ENCODE measurements at regions not wholly inside any gene's neighbourhood (a gene's known extent, or its start where the extent isn't known, plus 50 kb on each side); places are given as distances from the start of the nearest gene placed in this dataset.

DNA sequence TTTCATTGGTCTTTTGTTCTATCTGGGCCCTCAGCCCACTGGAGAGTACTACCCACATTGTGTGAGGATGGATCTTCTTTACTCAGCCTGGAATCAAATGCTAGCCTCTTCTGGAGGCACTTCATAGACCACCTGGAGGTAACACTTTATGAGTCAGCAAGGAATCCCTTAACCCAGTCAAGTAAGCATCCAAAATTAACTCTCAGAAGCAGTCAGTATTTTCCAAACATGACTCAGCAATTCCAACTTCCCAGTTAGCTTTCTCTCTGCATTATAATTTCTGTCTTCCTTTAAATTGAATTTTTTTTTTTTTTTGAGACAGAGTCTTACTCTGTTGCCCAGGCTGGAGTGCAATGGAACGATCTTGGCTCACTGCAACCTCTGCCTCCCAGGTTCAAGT is 142.7 kb downstream of the ACKR3 start (continued):
- TF ChIP-seq, protein P1, sequence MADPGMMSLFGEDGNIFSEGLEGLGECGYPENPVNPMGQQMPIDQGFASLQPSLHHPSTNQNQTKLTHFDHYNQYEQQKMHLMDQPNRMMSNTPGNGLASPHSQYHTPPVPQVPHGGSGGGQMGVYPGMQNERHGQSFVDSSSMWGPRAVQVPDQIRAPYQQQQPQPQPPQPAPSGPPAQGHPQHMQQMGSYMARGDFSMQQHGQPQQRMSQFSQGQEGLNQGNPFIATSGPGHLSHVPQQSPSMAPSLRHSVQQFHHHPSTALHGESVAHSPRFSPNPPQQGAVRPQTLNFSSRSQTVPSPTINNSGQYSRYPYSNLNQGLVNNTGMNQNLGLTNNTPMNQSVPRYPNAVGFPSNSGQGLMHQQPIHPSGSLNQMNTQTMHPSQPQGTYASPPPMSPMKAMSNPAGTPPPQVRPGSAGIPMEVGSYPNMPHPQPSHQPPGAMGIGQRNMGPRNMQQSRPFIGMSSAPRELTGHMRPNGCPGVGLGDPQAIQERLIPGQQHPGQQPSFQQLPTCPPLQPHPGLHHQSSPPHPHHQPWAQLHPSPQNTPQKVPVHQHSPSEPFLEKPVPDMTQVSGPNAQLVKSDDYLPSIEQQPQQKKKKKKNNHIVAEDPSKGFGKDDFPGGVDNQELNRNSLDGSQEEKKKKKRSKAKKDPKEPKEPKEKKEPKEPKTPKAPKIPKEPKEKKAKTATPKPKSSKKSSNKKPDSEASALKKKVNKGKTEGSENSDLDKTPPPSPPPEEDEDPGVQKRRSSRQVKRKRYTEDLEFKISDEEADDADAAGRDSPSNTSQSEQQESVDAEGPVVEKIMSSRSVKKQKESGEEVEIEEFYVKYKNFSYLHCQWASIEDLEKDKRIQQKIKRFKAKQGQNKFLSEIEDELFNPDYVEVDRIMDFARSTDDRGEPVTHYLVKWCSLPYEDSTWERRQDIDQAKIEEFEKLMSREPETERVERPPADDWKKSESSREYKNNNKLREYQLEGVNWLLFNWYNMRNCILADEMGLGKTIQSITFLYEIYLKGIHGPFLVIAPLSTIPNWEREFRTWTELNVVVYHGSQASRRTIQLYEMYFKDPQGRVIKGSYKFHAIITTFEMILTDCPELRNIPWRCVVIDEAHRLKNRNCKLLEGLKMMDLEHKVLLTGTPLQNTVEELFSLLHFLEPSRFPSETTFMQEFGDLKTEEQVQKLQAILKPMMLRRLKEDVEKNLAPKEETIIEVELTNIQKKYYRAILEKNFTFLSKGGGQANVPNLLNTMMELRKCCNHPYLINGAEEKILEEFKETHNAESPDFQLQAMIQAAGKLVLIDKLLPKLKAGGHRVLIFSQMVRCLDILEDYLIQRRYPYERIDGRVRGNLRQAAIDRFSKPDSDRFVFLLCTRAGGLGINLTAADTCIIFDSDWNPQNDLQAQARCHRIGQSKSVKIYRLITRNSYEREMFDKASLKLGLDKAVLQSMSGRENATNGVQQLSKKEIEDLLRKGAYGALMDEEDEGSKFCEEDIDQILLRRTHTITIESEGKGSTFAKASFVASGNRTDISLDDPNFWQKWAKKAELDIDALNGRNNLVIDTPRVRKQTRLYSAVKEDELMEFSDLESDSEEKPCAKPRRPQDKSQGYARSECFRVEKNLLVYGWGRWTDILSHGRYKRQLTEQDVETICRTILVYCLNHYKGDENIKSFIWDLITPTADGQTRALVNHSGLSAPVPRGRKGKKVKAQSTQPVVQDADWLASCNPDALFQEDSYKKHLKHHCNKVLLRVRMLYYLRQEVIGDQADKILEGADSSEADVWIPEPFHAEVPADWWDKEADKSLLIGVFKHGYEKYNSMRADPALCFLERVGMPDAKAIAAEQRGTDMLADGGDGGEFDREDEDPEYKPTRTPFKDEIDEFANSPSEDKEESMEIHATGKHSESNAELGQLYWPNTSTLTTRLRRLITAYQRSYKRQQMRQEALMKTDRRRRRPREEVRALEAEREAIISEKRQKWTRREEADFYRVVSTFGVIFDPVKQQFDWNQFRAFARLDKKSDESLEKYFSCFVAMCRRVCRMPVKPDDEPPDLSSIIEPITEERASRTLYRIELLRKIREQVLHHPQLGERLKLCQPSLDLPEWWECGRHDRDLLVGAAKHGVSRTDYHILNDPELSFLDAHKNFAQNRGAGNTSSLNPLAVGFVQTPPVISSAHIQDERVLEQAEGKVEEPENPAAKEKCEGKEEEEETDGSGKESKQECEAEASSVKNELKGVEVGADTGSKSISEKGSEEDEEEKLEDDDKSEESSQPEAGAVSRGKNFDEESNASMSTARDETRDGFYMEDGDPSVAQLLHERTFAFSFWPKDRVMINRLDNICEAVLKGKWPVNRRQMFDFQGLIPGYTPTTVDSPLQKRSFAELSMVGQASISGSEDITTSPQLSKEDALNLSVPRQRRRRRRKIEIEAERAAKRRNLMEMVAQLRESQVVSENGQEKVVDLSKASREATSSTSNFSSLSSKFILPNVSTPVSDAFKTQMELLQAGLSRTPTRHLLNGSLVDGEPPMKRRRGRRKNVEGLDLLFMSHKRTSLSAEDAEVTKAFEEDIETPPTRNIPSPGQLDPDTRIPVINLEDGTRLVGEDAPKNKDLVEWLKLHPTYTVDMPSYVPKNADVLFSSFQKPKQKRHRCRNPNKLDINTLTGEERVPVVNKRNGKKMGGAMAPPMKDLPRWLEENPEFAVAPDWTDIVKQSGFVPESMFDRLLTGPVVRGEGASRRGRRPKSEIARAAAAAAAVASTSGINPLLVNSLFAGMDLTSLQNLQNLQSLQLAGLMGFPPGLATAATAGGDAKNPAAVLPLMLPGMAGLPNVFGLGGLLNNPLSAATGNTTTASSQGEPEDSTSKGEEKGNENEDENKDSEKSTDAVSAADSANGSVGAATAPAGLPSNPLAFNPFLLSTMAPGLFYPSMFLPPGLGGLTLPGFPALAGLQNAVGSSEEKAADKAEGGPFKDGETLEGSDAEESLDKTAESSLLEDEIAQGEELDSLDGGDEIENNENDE (IDR thresholded peaks at IDR 0.05; ENCODE audit: insufficient replicate concordance, low read length): no peak
- TF ChIP-seq JUN (IDR thresholded peaks at IDR 0.05; ENCODE audit: low read depth, low read length) (no peak), MAFK (IDR thresholded peaks at IDR 0.05; ENCODE audit: low read depth, low read length) (peak; percentile 48; the same call in 1 of the 2 replicates), SAP30 (IDR thresholded peaks at IDR 0.05; ENCODE audit: insufficient read depth, insufficient replicate concordance, low read length) (no peak), CEBPB (IDR thresholded peaks at IDR 0.05; ENCODE audit: low read depth, low read length) (no peak), RNF2 (IDR thresholded peaks at IDR 0.05; ENCODE audit: borderline replicate concordance, low read depth, low read length, missing control alignments, poor library complexity, severe bottlenecking) (no peak), KDM4A (IDR thresholded peaks at IDR 0.05; ENCODE audit: low read depth, low read length, severe bottlenecking) (no peak)

Measured in H1 (cell line).